Panc1 (cell line): ENCODE measurements at regions not wholly inside any gene's neighbourhood (a gene's known extent, or its start where the extent isn't known, plus 50 kb on each side); places are given as distances from the start of the nearest gene placed in this dataset.

Experiments
- ATAC-seq: fragments of 200-7000 bp; cut with Tn5 transposase; 2 replicates; pipeline ENCODE4 v1.9.1; 2020; ENCODE audit warnings: mild to moderate bottlenecking, moderate library complexity
- BruUV-seq: library from RNA; stranded (reverse); fragments of 400-500 nt; replicated peaks from 2 replicates; lab custom pipeline; 2021; lab: Mats Ljungman, UMichigan
- CTCF ChIA-PET: fragments of 300-600 bp; sonication (Branson Sonifier 250); formaldehyde crosslinking; loops from one replicate; lab custom pipeline; 2022; ENCODE audit warnings: antibody characterized with exemption; lab: Charles Lee
- POLR2A ChIA-PET: fragments of 300-600 bp; sonication (Branson Sonifier 250); formaldehyde crosslinking; loops from one replicate; lab custom pipeline; 2022; ENCODE audit warnings: antibody characterized with exemption; lab: Charles Lee
- DNase-seq: peaks from one replicate; pipeline ENCODE4 v3.0.0-alpha.2; 2010; ENCODE audit warnings: low read depth, low spot score
- H3K27ac ChIP-seq: 2 replicates; pipeline ENCODE4 v1.5.1; 2011; ENCODE audit warnings: mild to moderate bottlenecking, low read length, inconsistent platforms
- H3K27me3 ChIP-seq: fragments of 200-500 bp; sonication (Bioruptor generic); 2 replicates; pipeline ENCODE4 v1.6.0; 2014; ENCODE audit warnings: low read length, inconsistent platforms; ENCODE audit not compliant: control insufficient read depth, insufficient read depth
- H3K36me3 ChIP-seq: fragments of 200-500 bp; sonication (Bioruptor generic); 2 replicates; pipeline ENCODE4 v1.5.1; 2014; ENCODE audit warnings: inconsistent platforms, mild to moderate bottlenecking, low read length, moderate library complexity; ENCODE audit not compliant: control insufficient read depth, insufficient read depth
- H3K4me1 ChIP-seq: 2 replicates; pipeline ENCODE4 v1.5.1; 2011; ENCODE audit warnings: inconsistent platforms, mild to moderate bottlenecking, low read length, moderate library complexity; ENCODE audit not compliant: control insufficient read depth, insufficient read depth
- H3K4me3 ChIP-seq, 2 experiments: 2 replicates each; pipeline ENCODE4 v1.5.1; 2011 to 2012; ENCODE audit warnings: low read depth in 2 of 2, low read length in 2 of 2, mild to moderate bottlenecking in 2 of 2, inconsistent platforms in 1 of 2, moderate library complexity in 1 of 2
- H3K9me3 ChIP-seq: fragments of 200-500 bp; sonication (Bioruptor generic); 2 replicates; pipeline ENCODE4 v1.5.1; 2014; ENCODE audit warnings: low read depth, mild to moderate bottlenecking, inconsistent platforms, low read length, moderate library complexity; ENCODE audit not compliant: control insufficient read depth, insufficient read depth
- CTCF ChIP-seq: fragments of 450-650 bp; IDR thresholded peaks from 2 replicates; pipeline ENCODE4 v1.5.1; 2017; ENCODE audit warnings: mild to moderate bottlenecking
- POLR2AphosphoS5 ChIP-seq: IDR thresholded peaks from 2 replicates; pipeline ENCODE4 v1.6.1; 2012; ENCODE audit warnings: mild to moderate bottlenecking, low read depth, low read length, moderate library complexity
- REST ChIP-seq, 2 experiments: IDR thresholded peaks; 2 replicates each; pipeline ENCODE4 v1.6.1; 2011 to 2012; ENCODE audit warnings: low read depth in 2 of 2, control low read depth in 1 of 2, low read length in 1 of 2, mild to moderate bottlenecking in 1 of 2, moderate library complexity in 1 of 2; ENCODE audit not compliant: insufficient read depth in 1 of 2
- SIN3A ChIP-seq: IDR thresholded peaks from 2 replicates; pipeline ENCODE4 v1.6.1; 2012; ENCODE audit warnings: low read depth, mild to moderate bottlenecking, low read length, moderate library complexity, borderline replicate concordance; ENCODE audit not compliant: insufficient read depth
- TCF7L2 ChIP-seq: IDR thresholded peaks from 2 replicates; pipeline ENCODE4 v1.6.1; 2011; ENCODE audit warnings: mild to moderate bottlenecking, low read depth, low read length, inconsistent platforms
- in situ Hi-C: cut with HindIII; loops from 2 replicates; pipeline ENCODE4 v1.10.0; 2016; ENCODE audit warnings: low sequenced_read_pairs, low pct_unique_long_range_greater_than_20kb
- intact Hi-C: fragments of 100-400 bp; cut with micrococcal nuclease; formaldehyde crosslinking; loops from one replicate; pipeline ENCODE4 v1.10.0; 2022; ENCODE audit not compliant: unreplicated experiment

GRCh38 chr4:44928785-44929184 is 202.4 kb upstream of the GNPDA2 start:
- no peaks in the 10 kb centered on the region for H3K9me3 ChIP-seq
- H3K36me3 ChIP-seq, result no peaks in the 10 kb centered on the region
- ChIA-PET POLR2A (no interaction called here), CTCF (no interaction called here)
- in situ Hi-C loops, result no loop called here
- intact Hi-C loops, result no loop called here
- no peaks in the 10 kb centered on the region for H3K27me3 ChIP-seq
- no peak overlapping the region for H3K4me3 ChIP-seq
- BruUV-seq, result no TSS peak
- no peak for DNase-seq
- no peak for TF ChIP-seq REST (IDR thresholded peaks at IDR 0.05; ENCODE audit: insufficient read depth in 1 of 2, low read depth in 2 of 2, low read length in 1 of 2)
- no peak for TF ChIP-seq TCF7L2
- no peak for TF ChIP-seq POLR2AphosphoS5
- TF ChIP-seq CTCF, result no peak
- TF ChIP-seq SIN3A, result no peak
- ATAC-seq, result no peak
- no peak overlapping the region for H3K27ac ChIP-seq
- no peaks in the 10 kb centered on the region for H3K4me1 ChIP-seq

- TF ChIP-seq CTCF (peak; percentile 61; the same call in 1 of the 2 replicates), SIN3A (no peak)
- in situ Hi-C loops (no loop called here), intact Hi-C loops (loop anchor here (1.0 kb wide), 1 partner anchor 515 kb away; no protein-coding TSS in a partner anchor)
- BruUV-seq, result no TSS peak
- no peaks in the 10 kb centered on the region for H3K9me3 ChIP-seq
- H3K36me3 ChIP-seq, result no peaks in the 10 kb centered on the region
- H3K4me3 ChIP-seq, result no peak overlapping the region
- ChIA-PET POLR2A (no interaction called here), CTCF (interaction anchor here (0.7 kb wide), 1 partner anchor 167 kb away, joined by 3 read pairs; no protein-coding TSS in a partner anchor)
- DNase-seq (no peak), ATAC-seq (no peak)
- no peak overlapping the region for H3K27ac ChIP-seq
- no peaks in the 10 kb centered on the region for H3K27me3 ChIP-seq
- H3K4me1 ChIP-seq, result no peaks in the 10 kb centered on the region
Measured at GRCh38 chr4:44927399-44928380, 201.3 kb upstream of the GNPDA2 start.
